GM19463 (cell line): ENCODE measurements at regions not wholly inside any gene's neighbourhood (a gene's known extent, or its start where the extent isn't known, plus 50 kb on each side); places are given as distances from the start of the nearest gene placed in this dataset.

Source experiments
- ATAC-seq: cut with Tn5 transposase; IDR thresholded peaks from one replicate; pipeline ENCODE4 v1.9.1; 2021; ENCODE audit warnings: mild to moderate bottlenecking, moderate library complexity; ENCODE audit not compliant: unreplicated experiment

GRCh38 chr3:15151166-15151565, 52.2 kb upstream of the RBSN start:
- peak; percentile 80 for ATAC-seq

GRCh38 chr3:15152184-15152583, 53.2 kb upstream of the RBSN start:
- no peak for ATAC-seq

GRCh38 chr3:15153103-15153502, 52.9 kb upstream of the CAPN7 start:
- ATAC-seq = no peak

GRCh38 chr3:15154326-15154725, 51.7 kb upstream of the CAPN7 start:
- ATAC-seq = no peak

GRCh38 chr3:15155840-15156360, 50.1 kb upstream of the CAPN7 start:
- ATAC-seq = no peak
